ENCODE measurements at regions not wholly inside any gene's neighbourhood (a gene's known extent, or its start where the extent isn't known, plus 50 kb on each side); places are given as distances from the start of the nearest gene placed in this dataset.

- Histone ChIP-seq H3K4me1 (ENCODE audit: control insufficient read depth, extremely low read depth, insufficient read depth, low read length) (no peaks in the 10 kb centered on the region), H3K27me3 (ENCODE audit: control insufficient read depth in 2 of 2, insufficient read depth in 2 of 2, low read length in 2 of 2) (no peaks in the 10 kb centered on the region), H3K4me2 (ENCODE audit: insufficient read depth, low read length) (no peak overlapping the region), H3K27ac (ENCODE audit: insufficient read depth, low read depth, low read length) (no peak overlapping the region), H3K79me2 (ENCODE audit: control insufficient read depth, insufficient read depth, low read length) (no peaks in the 10 kb centered on the region), H3K9ac (replicated peaks; ENCODE audit: extremely low read depth, insufficient read depth, low read length) (no peak overlapping the region), H3K4me3 (replicated peaks in 1 of 3; ENCODE audit: insufficient read depth in 1 of 3, low read depth in 1 of 3, low read length in 3 of 3) (no peak overlapping the region), H3K9me1 (replicated peaks; ENCODE audit: control insufficient read depth, extremely low read depth, insufficient read depth, low read length) (no peaks in the 10 kb centered on the region), H2AFZ (ENCODE audit: low read depth, low read length) (no peak overlapping the region), H3K36me3 (ENCODE audit: control insufficient read depth in 2 of 2, extremely low read depth in 1 of 2, insufficient read depth in 2 of 2, low read length in 2 of 2) (no peaks in the 10 kb centered on the region), H4K20me1 (replicated peaks; ENCODE audit: control insufficient read depth, extremely low read depth, insufficient read depth, low read length) (no peaks in the 10 kb centered on the region), H3K9me3 (replicated peaks; ENCODE audit: control insufficient read depth, insufficient read depth, low read length) (no peaks in the 10 kb centered on the region)
- intact Hi-C loops (cut with micrococcal nuclease) (no loop called here), dilution Hi-C loops (cut with MboI; ENCODE audit: extremely low pct_ligation_motif_present, low sequenced_read_pairs) (no loop called here)
- no peak for FAIRE-seq
- CTCF ChIA-PET = no interaction called here
- POLR2A ChIA-PET = no interaction called here
- TF ChIP-seq MAX (IDR thresholded peaks at IDR 0.05; ENCODE audit: insufficient read depth, insufficient read length) (no peak), FOS (IDR thresholded peaks at IDR 0.05; ENCODE audit: borderline replicate concordance, insufficient read depth, low read length) (no peak), CTCF (IDR thresholded peaks at IDR 0.05; ENCODE audit: extremely low read depth in 1 of 2, insufficient read depth in 1 of 2, low read depth in 1 of 2, low read length in 2 of 2) (no peak), GATA2 (IDR thresholded peaks at IDR 0.05; ENCODE audit: insufficient read depth, insufficient read length, low read depth, low read length) (no peak), POLR2AphosphoS5 (IDR thresholded peaks at IDR 0.05; ENCODE audit: insufficient read depth, low read depth, low read length) (no peak), MYC (IDR thresholded peaks at IDR 0.05; ENCODE audit: low read depth, low read length) (no peak), JUN (IDR thresholded peaks at IDR 0.05; ENCODE audit: borderline replicate concordance, insufficient read depth, insufficient read length, low read depth) (no peak), POLR2A (IDR thresholded peaks at IDR 0.05; ENCODE audit: low read depth, low read length) (no peak), EZH2 (IDR thresholded peaks at IDR 0.05; ENCODE audit: borderline replicate concordance, low read depth, low read length, severe bottlenecking) (no peak)
- BruUV-seq (replicated peaks) = no TSS peak
- DNase-seq (ENCODE audit: low read depth, low spot score) = no peak
These were observed 127.3 kb upstream of the FIGN start for GRCh38 chr2:163863073-163863472.

Data from endothelial cell of umbilical vein (primary cell).